Right lobe of liver (tissue), 4 donors: ENCODE measurements at regions not wholly inside any gene's neighbourhood (a gene's known extent, or its start where the extent isn't known, plus 50 kb on each side); places are given as distances from the start of the nearest gene placed in this dataset.

Source experiments
- POLR2A ChIP-seq: fragments of 450-650 bp; IDR thresholded peaks from one replicate; pipeline ENCODE4 v1.6.1; 2017; ENCODE audit warnings: antibody characterized with exemption, mild to moderate bottlenecking
- TF ChIP-seq, protein P1 (sequence below), 4 donors: fragments of 200-600 bp in 3 of 4; fragments of 450-650 bp in 1 of 4; IDR thresholded peaks; one replicate each; pipeline versions ENCODE4 v1.5.1 to v1.8.0; 2016 to 2022; ENCODE audit warnings: antibody characterized with exemption in 4 of 4, mild to moderate bottlenecking in 2 of 4
- donor health status: DM: no; HTN: no; CAD: no.
- donor health status: DM: no; HTN: no; CAD: no.
- donor health status: DM: no; HTN: yes; CAD: no.

DNA sequence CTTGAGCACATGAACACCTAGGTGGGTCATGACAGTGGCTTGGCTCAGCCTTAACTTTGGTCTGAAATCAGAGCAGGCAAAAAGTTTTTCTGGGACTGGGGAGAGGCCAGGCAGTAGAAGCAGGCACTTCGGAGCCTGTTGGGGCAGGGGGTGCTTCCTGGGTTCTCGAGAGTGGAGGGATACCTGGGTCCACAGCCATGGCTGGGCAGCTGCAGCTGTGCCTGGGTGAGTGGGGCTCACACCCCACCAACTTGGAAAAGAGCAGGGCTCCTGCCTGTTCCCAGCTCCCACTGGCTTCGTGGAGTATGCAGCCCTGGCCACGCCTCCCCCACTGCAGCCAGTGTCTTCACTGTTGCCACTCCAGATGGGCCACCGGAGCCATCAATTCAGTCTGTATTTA lies 56.4 kb upstream of the NUDT6 start:
- TF ChIP-seq, protein P1, sequence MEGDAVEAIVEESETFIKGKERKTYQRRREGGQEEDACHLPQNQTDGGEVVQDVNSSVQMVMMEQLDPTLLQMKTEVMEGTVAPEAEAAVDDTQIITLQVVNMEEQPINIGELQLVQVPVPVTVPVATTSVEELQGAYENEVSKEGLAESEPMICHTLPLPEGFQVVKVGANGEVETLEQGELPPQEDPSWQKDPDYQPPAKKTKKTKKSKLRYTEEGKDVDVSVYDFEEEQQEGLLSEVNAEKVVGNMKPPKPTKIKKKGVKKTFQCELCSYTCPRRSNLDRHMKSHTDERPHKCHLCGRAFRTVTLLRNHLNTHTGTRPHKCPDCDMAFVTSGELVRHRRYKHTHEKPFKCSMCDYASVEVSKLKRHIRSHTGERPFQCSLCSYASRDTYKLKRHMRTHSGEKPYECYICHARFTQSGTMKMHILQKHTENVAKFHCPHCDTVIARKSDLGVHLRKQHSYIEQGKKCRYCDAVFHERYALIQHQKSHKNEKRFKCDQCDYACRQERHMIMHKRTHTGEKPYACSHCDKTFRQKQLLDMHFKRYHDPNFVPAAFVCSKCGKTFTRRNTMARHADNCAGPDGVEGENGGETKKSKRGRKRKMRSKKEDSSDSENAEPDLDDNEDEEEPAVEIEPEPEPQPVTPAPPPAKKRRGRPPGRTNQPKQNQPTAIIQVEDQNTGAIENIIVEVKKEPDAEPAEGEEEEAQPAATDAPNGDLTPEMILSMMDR (IDR thresholded peaks at IDR 0.05): no peak
- TF ChIP-seq POLR2A: no peak
